Left lobe of liver (tissue), 2 donors: ENCODE measurements at regions not wholly inside any gene's neighbourhood (a gene's known extent, or its start where the extent isn't known, plus 50 kb on each side); places are given as distances from the start of the nearest gene placed in this dataset.

Experiments used
- ATAC-seq: fragments of 200-7000 bp; cut with Tn5 transposase; one replicate; pipeline ENCODE4 v1.9.1; 2020; ENCODE audit warnings: mild to moderate bottlenecking, moderate library complexity
- DNase-seq: peaks from one replicate; pipeline ENCODE4 v3.0.0-alpha.2; 2020; ENCODE audit warnings: low spot score
- donor health status: DM: no; HTN: no; CAD: no; lungs with moderate emphysema.
- donor health status: DM: no; HTN: yes; CAD: no.

DNA sequence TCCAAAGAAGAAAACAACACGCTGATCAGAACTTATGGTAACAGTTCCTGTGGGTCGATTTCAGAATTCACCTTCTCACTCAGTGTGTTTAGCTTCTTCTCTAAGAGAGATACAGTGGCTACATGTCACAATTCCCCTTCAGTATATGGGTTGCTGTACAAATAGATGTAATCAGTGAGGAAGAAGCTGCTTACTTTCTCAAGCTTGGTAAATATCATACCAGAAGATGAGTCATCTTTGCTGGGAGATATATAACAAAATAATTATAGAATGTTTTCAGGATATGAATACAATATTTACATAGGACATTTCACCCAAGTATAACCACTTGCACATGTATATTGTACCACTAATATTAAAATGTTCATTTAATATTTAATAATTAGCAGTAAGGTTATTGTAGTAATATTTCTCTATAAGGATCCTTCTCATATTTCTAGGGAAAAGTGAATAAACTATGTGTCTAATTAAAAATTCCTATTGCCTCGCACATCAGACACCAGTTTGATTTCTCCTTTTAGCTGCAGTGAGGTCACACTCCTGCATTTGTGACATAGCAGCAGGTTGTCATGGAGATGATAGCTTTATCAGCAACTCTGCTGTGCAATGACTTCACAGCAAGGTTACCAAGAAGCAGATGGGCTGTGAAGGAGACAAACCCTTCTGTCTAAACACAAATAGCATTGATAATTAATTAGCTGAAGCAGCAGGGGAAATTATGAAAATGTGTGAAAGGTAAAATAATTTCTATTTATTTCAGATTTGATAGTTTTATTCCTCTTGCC, 211.4 kb downstream of the TUSC7 start:
- ATAC-seq = no peak
- DNase-seq = no peak

DNA sequence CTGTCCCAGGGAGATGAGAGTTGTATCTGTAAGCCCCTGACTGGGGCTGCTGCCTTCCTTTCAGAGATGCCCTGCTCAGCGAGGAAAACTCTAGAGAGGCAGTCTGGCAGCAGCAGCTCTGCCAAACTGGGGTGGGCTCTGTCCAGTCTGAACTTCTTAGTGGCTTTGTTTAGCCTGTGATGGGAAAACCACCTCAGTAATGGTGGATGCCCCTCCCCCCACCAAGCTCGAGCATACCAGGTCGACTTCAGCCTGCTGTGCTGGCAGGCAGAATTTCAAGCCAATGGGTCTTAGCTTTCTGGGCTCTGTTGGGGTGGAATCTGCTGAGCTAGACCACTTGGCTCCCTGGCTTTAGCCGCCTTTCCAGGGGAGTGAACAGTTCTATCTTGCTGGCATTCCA, 218.3 kb downstream of the TUSC7 start:
- no peak for DNase-seq
- no peak for ATAC-seq

DNA sequence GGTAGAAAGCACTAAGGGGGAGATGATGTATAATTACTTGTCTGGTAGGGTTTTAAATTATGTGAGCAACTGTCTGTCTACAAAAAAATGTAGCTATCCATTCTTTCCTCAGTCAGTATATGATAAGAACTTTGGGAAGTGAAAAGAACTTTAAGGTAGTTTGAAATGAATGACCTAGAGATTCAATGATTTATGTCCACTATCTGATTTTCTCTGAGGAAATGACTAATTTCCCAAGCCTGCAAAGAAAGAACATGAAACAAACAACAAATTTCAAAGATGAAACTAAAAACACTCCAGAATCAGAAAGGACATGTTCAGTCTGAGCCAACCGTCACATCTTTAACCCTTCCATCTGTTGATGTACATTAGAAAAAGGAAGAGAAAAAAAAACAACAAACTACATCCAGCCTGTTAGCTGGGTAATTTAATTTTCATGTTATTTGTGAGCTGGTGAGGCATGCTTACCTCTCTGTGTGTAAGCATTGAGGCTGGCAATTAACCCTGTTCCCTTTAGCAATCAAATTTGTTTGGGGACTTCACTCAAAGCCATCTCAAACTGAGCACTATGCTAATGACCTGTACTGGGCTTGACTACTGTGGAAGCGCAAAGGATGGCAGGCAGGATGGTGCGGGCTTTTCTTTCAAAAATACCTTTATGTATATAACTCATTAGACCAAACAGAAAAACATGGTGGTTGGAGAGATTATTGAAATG, 220.1 kb downstream of the TUSC7 start:
- ATAC-seq (no peak), DNase-seq (no peak)

DNA sequence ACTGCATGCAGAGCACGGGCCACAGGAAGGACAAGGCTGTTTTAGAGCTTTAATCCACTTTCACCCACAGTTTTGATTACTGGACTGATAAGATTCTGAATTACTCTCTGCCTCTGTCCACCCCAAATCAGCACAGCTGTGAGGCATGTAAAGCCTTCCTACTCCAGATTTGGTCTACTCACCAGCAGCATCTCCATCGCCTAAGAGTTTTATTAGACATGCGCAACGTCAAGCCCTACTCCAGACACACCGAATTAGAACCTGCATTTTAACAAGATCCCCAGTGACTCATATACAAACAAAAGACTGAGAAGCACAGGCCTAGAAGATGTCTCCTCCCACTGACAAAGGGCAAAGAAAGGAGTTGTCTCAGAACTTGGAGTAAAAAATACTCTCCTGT, 221.2 kb downstream of the TUSC7 start:
- no peak for ATAC-seq
- no peak for DNase-seq

DNA sequence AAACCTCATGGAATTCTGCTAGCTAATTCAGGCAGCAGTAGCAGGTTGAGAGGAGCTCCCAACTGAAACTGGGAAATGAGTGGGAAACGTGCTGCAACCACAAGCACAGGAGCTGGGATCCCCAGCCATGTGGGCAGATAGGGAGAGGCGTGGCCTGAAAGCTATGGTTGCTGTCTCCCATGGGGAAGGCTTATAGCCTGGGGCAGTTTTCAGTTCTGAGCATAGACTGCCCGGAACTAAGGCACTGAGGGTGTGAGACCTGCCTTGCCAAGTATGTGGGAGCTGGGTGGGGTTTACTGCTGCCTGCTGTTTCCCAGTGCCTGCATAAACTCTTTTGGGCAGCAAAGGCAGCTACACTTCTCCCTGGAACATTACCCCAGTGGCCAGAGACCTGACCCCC, 229.5 kb downstream of the TUSC7 start:
- ATAC-seq = no peak
- no peak for DNase-seq

DNA sequence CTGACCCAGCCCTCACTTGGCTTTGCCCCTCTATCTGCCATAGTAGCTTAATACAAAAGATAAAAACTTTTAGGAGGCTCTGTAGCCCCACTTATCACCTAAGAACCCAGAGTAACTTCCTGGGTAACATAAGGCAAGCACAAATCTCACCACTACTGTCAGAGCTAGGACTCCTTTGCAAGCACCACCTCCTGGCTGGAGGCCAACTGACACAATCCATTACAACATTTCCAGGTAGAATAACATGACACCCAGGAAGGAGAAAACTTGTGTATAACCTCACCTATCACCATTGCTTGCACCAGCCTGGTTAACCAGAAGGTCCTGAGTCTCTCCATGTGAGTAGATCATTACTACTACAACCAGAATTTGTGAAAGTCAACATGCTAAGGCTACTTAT, 230.0 kb downstream of the TUSC7 start:
- ATAC-seq (no peak), DNase-seq (no peak)

DNA sequence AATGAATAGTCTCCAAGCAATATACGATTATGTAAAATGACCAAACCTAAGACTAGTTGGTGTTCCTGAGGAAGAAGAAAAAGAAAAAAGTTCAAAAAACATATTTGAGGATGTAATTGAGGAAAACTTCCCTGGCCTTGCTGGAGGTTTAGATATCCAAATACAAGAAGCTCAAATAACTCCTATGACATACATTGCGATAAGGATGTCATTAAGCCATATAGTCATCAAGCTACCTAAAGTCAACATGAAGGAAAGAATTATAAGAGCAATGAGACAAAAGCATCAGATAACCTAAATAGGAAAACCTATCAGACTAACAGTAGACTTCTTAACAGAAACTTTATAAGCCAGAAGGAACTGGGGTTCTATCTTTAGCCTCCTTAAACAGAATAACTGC, 231.1 kb downstream of the TUSC7 start:
- no peak for DNase-seq
- no peak for ATAC-seq

DNA sequence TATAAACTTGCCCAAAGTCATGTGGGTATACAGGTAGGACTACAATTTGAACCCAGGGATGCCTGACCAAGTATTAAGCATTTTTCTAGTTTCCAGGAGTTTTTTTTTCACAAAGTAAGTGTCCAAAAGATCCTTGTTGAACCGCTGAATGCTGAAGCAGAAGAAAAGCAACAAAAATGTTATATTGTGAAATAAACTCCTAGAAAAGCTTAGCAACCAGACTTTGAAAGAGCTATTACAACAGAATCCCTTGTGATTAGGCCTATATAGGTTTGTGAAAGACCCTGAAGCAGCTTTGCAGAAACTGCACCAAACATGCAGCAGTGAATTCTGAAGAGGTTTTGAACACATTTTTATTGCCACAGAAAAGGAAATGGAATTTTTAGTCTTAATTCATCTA, 236.8 kb downstream of the TUSC7 start:
- ATAC-seq (no peak), DNase-seq (no peak)

DNA sequence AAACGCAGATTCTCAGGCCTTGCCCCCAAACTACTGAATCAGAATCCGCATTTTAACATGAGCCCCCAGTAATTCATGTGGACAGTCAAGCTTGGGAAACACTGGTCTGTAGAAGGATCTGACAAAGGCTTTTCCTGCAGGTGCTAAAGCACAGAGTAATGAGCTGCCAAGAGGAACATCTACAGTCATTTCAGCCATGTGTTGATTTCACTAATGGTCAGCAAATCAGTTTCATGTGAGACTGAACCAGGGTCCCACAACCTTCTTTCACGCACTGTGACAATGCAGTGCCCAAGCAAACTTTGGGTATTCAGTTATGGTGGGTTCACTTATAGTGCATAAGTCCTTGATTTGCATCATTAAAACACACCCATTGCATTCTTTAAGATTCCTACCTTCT, 237.6 kb downstream of the TUSC7 start:
- ATAC-seq = no peak
- no peak for DNase-seq

DNA sequence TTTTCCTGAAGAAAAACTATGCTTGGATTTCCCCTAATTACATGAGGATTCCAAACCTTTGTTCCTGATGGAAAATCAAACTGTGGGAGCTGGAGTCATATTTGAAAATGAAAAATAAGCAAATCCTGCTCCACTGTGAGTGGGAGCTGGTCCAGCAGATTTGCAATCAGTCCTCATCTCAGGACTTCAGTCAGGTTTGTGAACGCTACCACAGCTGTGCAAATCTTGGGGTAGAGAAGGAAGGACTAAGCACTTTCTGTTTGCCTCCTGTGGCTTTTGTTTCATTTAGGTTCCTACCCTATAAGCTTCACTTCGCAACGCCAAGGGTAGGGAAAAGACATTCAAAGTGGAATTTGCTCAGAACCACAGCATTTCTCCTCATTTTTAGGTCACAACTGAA, 238.2 kb downstream of the TUSC7 start:
- ATAC-seq = no peak
- no peak for DNase-seq

DNA sequence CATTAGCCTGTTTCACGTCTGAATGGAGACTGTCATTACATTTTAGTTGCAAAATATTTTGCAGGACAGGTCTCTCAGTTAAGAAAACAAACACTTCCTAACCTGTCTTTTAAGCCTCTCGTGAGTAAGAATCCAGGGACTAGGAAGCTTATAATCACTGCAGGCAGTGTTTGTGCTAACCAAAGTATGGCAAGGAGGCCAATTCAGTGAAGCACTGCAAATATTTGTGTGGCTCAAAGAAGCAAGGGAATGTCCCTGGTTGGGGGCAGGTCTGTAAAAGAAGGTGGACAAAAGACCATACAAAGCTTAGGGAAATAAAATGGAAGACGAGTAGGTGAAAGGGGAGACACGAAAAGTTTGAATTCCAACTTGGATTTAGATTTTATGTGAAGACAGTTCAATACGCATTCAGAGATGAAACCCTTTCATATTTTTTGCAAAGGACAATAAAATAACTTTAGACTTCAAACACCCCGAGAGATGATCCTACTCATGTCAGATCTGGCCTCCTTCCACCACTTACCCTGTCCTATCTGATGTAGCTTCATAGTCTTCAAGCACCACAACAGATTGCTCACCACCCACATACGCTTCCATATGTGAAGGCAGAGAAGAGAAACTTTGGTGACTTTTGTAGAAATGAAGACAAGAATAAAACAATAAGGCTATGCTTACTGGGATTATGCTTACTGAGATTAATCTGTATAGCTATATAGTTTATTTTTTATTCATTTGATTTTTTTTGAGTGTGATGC, 240.9 kb downstream of the TUSC7 start:
- ATAC-seq (no peak), DNase-seq (no peak)

DNA sequence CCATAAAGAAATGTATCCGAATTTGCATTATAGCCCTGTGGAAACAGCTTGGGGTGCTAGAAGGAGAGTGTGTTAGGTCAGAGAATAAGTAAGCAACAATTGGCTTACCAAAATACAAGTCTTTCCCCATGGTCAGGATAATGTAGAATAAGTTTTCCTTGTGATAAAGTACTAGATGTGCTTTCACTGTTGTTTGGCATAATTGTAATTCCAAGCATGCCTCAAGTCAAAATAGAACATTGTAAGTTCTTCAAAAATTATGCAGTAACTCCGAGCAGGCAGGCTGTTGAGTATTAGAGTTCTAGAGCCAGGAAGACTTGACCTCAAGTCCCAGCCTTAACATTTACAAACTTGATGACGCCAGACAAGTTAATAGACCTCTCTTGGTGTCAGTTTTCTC, 242.0 kb downstream of the TUSC7 start:
- DNase-seq (no peak), ATAC-seq (no peak)

DNA sequence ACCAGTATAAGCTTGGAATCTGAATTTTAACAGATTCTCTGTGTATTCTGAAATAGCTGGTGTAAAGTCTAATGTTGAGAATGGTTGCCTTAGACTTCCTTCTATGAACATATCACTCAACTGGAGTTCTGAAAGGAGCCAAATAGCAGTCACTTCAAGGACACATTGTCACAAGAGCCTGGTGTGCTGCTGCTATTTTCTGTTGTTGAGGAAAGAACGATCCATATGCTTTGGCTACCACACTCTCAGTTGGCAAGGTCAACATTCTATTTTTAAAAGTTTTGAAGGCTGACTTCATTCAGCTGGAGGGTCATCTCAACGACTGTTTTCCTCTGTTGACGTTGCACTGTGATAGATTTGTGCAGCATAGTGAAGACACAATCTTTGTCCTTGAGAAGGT, 248.7 kb downstream of the TUSC7 start:
- DNase-seq = no peak
- ATAC-seq = no peak

DNA sequence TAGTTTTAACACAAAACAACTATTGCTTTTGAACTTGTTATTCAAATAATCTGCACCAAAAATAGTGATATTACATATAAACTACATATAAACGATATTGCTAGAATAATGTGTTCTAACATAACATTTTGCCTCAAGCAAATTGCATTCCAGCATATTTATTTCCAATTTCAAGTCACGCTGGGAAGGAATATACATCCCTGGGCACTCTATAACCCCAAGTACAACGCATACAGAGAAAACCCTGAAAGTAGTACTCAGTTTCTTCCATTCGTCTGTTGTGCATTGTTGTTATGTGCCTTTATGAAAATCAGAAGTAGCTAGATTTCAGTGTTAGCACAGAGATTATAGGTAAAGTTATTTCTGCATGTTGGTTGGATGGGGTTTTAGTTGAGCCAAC, 251.5 kb downstream of the TUSC7 start:
- DNase-seq = no peak
- ATAC-seq = no peak

DNA sequence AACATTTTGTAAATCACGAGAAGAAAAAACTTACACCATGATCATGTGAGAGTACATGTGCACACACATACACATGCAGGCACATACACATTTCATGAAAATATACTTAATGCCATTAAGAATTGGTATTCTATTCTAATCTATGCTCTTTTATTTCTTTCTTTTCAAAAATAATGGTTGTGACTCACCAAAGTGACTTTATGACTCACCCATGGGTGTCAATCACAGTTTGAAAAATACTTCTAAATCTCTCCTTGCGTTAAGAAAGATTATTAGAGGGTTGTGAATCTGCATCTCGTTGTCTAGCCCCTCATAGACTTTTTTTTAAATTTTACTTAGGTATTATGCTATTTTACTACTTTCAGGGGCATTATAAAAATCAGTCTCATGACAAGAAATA, 254.2 kb downstream of the TUSC7 start:
- ATAC-seq = no peak
- no peak for DNase-seq

DNA sequence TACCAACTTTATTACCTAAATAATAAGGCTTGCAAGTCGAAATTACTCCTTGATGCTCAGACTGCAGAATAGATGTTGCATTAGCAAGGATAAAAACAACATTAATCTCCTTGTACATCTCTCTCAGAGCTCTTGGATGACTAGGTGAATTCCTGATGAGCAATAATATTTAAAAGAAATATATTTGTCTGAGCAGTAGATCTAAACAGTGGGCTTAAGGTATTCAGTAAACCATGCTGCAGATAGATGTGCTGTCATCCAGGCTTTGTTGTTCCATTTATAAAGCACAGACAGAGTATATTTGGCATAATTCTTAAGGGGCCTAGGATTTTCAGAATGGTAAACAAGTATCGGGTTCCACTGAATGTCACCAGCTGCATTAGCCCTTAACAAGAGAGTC, 257.1 kb downstream of the TUSC7 start:
- DNase-seq = no peak
- no peak for ATAC-seq

DNA sequence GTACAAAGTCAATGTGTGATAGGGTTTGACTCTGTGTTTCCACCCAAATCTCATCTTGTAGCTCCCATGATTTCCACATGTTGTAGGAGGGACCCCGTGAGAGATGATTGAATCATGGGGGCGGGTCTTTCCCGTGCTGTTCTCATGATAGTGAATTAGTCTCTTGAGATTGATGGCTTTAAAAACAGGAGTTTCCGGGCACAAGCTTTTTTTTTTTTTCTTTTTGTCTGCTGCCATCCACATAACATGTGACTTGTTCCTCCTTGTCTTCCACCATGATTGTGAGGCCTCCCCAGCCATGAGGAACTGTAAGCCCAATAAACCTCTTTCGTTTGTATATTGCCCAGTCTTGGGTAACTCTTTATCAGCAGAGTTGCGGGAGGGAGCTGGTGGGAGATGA, 259.6 kb downstream of the TUSC7 start:
- no peak for DNase-seq
- ATAC-seq = no peak

DNA sequence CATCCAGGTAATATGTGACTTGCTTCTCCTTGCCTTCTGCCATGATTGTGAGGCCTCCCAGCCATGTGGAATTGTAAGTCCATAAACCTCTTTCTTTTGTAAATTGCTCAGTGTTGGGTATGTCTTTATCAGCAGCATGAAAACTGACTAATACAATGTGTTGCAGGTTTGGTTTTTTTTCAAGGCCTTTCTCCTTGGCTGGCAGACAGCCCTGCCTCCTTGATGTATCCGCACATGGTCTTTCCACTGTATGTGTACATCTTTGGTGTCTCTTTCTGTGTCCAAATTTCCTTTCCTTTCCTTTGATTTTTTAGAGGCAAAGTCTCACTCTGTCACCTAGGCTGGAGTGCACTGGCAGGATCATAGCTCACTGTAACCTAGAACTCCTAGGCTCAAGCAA, 260.1 kb downstream of the TUSC7 start:
- ATAC-seq = no peak
- DNase-seq = no peak

DNA sequence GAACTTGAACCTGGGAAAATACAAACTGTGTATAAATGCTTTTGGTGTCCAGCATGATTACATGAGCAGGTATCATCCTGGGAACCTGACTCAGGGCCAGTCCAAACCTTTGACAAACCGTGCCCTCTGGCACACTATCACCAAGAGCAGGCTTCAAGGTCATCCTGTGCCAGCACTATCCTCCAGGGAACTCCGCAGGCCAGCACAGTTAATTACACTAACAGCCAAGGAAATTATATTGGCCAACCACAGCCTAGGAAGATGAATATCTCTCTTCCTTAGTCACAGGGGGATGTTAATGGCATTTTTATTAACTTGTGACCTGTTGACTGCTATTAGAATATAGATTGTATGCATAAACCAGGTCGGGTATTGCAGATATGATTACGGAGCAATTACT, 262.0 kb downstream of the TUSC7 start:
- ATAC-seq (no peak), DNase-seq (no peak)

DNA sequence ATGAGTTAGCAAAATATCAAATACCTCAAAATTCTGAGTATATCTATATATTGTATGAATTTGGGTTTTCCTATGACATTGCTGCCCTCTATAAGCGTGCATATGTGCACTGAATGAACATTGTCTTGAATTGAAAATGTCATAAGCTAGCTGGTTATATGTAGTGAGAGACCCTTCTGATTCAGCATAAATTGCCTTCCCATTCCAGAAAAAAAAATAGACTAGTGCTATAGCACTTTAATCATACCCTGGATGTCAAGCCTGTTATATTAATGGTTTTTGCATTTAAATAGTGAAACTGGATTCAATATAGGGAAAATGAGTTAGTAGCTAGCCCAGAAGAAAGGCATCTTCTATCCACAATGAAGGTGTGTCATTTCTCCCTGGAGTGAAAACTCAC, 265.1 kb downstream of the TUSC7 start:
- no peak for ATAC-seq
- DNase-seq = no peak

DNA sequence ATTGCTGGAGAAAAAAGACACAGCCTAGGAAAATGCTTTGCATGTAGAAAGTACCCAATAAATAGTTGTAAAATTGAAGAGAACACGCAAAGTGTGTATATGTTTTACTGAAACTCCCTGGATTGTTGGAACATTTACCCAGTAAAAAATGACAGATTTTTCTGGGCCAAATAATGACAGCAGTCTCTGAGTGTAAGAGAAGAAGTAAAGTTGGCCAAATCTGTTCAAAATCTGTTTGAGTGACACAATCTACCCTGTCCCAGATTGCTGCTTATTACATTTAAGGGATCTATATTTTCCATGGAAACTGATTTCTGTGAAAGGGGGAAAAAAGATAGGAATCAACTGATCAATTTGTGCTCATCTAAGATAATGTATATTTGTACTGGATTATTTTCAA, 267.9 kb downstream of the TUSC7 start:
- ATAC-seq (no peak), DNase-seq (no peak)

DNA sequence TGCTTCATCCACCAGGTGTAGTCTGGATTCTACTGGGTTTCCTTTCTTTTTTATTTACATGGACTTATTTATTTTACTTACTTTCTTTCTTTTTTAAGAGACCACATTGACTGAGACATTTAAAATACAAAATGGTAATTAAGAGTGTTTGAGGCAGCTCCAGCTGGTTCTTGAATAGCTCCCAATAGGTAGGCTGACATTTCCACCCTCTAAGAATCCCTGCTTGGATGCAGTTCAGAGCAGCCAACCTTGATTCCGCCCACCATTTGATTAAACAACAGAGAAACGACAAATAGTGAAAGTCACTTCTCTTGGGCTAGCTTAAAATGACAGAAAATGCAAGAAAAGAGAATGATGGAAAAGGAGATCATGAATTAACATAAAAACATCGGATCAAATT, 270.5 kb downstream of the TUSC7 start:
- DNase-seq (no peak), ATAC-seq (no peak)
